Tibial nerve (tissue), 4 donors: ENCODE measurements at regions not wholly inside any gene's neighbourhood (a gene's known extent, or its start where the extent isn't known, plus 50 kb on each side); places are given as distances from the start of the nearest gene placed in this dataset.
"Not testable (repeated sequence)": the region's sequence is repeated elsewhere in the genome, so short reads cannot be mapped to it uniquely, and the experiment has no call there.

ENCODE experiments used
- CTCF ChIP-seq, 5 experiments: fragments of 200-600 bp in 3 of 5; fragments of 450-650 bp in 2 of 5; sonication (generic) in 3 of 5; IDR thresholded peaks; one replicate each; pipeline ENCODE4 v1.5.1; 2016 to 2019; ENCODE audit warnings: antibody characterized with exemption in 5 of 5, mild to moderate bottlenecking in 3 of 5, moderate library complexity in 2 of 5
- EP300 ChIP-seq, 2 donors: sonication (generic); formaldehyde crosslinking; IDR thresholded peaks; one replicate each; pipeline ENCODE4 v1.6.1; 2017; ENCODE audit warnings: antibody characterized with exemption in 2 of 2, mild to moderate bottlenecking in 1 of 2

- TF ChIP-seq CTCF, EP300 (IDR thresholded peaks at IDR 0.05): not testable (repeated sequence)
Measured at GRCh38 chr1:121607499-121607898, 422.7 kb downstream of the SRGAP2C start.
